Stimulated activated effector memory CD8-positive, alpha-beta T cell treated with anti-CD3 and anti-CD28 coated beads, Interleukin-12 subunit alpha, Interleukin-12 subunit beta, amount 100 ng/mL, for 72 hours (primary cell): ENCODE measurements at regions not wholly inside any gene's neighbourhood (a gene's known extent, or its start where the extent isn't known, plus 50 kb on each side); places are given as distances from the start of the nearest gene placed in this dataset.

Experiments
- ATAC-seq: fragments of 150-1000 bp; cut with Tn5 transposase; 2 replicates; pipeline ENCODE4 v1.10.0; 2021
- DNase-seq, 2 donors: peaks; one replicate each; pipeline ENCODE4 v3.0.0; 2021 to 2022; ENCODE audit warnings: low spot score in 2 of 2
- H3K27ac Mint-ChIP-seq: one replicate; pipeline ENCODE4 v1.8.0; 2022; ENCODE audit warnings: mild to moderate bottlenecking, mixed read lengths
- H3K36me3 Mint-ChIP-seq: one replicate; pipeline ENCODE4 v1.8.0; 2022; ENCODE audit warnings: mild to moderate bottlenecking, mixed read lengths
- H3K4me1 Mint-ChIP-seq: one replicate; pipeline ENCODE4 v1.8.0; 2022; ENCODE audit warnings: mixed read lengths
- H3K4me3 Mint-ChIP-seq: one replicate; pipeline ENCODE4 v1.8.0; 2022; ENCODE audit warnings: mild to moderate bottlenecking, mixed read lengths
- H3K9me3 Mint-ChIP-seq: one replicate; pipeline ENCODE4 v1.8.0; 2022; ENCODE audit warnings: mixed read lengths

- H3K27ac Mint-ChIP-seq = no peak overlapping the region
- no peaks in the 10 kb centered on the region for H3K36me3 Mint-ChIP-seq
- ATAC-seq (no peak), DNase-seq (no peak)
- H3K4me1 Mint-ChIP-seq = peaks cover 7% of the 10 kb centered on the region
- H3K4me3 Mint-ChIP-seq = no peak overlapping the region
- H3K9me3 Mint-ChIP-seq = no peaks in the 10 kb centered on the region
These were observed 173.6 kb downstream of the TTC8 start for GRCh38 chr14:88998027-88998426.

DNA sequence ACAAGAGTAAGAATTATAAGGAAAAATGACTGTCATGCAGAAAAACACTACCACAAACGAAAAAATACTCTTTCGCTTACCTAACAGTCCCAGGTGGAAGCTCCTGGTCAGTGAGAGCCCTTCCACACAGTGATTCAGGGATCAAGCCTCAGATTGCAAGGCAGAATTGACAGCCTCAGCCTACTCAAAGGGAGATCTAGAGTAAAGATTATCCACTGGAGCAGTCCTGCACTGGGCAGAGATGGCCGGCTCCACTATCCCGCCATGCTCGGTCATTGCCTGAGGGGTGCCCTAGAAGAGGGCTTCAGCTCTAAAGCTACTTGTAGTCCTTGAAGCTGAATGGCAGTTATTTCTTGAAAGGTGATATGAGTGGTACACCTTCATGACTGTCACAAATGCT is 174.7 kb downstream of the TTC8 start:
- no peak overlapping the region for H3K27ac Mint-ChIP-seq
- no peak for ATAC-seq
- DNase-seq = no peak

DNA sequence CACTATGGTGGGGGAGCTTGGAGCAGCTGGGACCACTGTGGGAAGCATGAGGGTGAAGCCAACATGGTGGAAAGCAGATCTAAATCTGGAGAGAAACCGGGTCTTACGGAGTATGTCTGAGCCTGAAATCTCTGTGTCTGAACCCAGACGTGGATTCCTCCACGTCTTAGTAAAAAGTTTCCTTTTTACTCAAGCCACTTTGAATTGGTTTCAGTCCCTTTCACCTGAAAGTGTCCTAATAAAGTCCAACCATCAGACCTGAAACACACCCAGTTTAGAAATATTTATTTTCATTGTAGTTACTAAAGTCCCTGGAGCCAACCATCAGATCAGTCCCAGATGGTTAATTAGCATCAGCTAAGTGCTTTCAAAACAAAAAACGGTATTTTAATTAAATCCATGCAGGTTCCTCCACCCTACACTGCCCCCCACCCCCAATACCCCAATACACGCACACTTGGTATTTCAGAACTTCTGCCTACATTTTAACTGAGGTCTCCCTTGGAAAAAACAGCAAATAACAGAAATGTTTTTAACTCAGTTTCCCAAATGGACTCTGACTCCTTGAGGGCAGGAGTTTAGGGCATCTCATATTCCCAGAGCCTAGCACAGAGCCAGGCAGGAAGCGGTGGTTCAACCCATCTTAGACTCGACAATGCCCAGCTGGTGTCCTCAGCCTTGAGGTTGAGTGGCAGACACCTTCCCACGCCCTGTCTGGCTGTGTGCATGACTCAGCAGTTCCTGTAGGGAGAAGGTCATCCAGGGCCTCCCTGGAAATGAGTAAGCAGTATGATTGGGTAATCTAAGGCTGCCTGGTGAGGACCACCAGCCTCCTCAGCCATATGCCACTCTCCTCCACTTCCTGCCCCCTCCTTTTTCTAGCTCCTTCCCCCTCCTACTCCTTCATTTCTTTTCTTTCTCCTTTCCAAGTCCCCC is 175.8 kb downstream of the TTC8 start:
- H3K36me3 Mint-ChIP-seq = no peaks in the 10 kb centered on the region
- DNase-seq (no peak), ATAC-seq (peak; percentile 93)
- H3K27ac Mint-ChIP-seq = no peak overlapping the region
- peaks cover 7% of the 10 kb centered on the region for H3K4me1 Mint-ChIP-seq
- H3K4me3 Mint-ChIP-seq = no peak overlapping the region
- H3K9me3 Mint-ChIP-seq = no peaks in the 10 kb centered on the region

More for the DNA sequence above, 174.7 kb downstream of the TTC8 start:
- H3K36me3 Mint-ChIP-seq = no peaks in the 10 kb centered on the region
- H3K4me1 Mint-ChIP-seq = peaks cover 7% of the 10 kb centered on the region
- H3K4me3 Mint-ChIP-seq = no peak overlapping the region
- H3K9me3 Mint-ChIP-seq = no peaks in the 10 kb centered on the region

- Mint-ChIP-seq H3K4me1 (peaks cover 7% of the 10 kb centered on the region), H3K27ac (no peak overlapping the region), H3K4me3 (no peak overlapping the region), H3K9me3 (no peaks in the 10 kb centered on the region), H3K36me3 (no peaks in the 10 kb centered on the region)
- no peak for ATAC-seq
- DNase-seq = no peak
These were observed 179.7 kb downstream of the TTC8 start for GRCh38 chr14:89004166-89004565.

DNA sequence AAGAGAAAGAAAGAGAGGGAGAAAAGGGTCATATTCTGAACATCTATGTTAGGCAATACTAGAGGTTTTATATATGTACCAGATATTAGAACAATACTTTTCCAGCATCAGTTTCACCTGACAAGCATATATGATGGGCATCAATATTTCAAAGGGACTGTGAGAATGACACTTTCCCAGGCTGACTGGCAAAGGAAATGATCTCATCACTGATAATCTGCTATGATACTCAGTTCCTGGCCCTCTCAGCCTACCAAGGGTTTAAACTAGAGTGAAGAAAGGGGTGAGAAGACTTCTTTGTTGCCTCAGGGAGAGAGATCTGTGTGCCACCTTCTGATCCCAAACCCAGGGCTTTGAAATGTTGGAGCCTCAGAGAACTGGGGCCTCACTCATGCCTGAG is 183.5 kb downstream of the TTC8 start:
- peak; percentile 59 for ATAC-seq

GRCh38 chr14:89011355-89012281 is 187.2 kb downstream of the TTC8 start:
- Mint-ChIP-seq H3K9me3 (no peaks in the 10 kb centered on the region), H3K4me3 (no peak overlapping the region), H3K27ac (no peak overlapping the region), H3K36me3 (no peaks in the 10 kb centered on the region), H3K4me1 (no peaks in the 10 kb centered on the region)
- DNase-seq (no peak), ATAC-seq (no peak)

More for the DNA sequence above, 183.5 kb downstream of the TTC8 start:
- no peaks in the 10 kb centered on the region for H3K4me1 Mint-ChIP-seq
- H3K9me3 Mint-ChIP-seq = no peaks in the 10 kb centered on the region
- H3K4me3 Mint-ChIP-seq = no peak overlapping the region
- H3K27ac Mint-ChIP-seq = no peak overlapping the region
- no peak for DNase-seq
- H3K36me3 Mint-ChIP-seq = no peaks in the 10 kb centered on the region

- Mint-ChIP-seq H3K9me3 (no peaks in the 10 kb centered on the region), H3K36me3 (no peaks in the 10 kb centered on the region), H3K4me1 (no peaks in the 10 kb centered on the region), H3K27ac (no peak overlapping the region), H3K4me3 (no peak overlapping the region)
- DNase-seq = no peak
- ATAC-seq = no peak
These were observed 188.0 kb downstream of the TTC8 start for GRCh38 chr14:89012282-89013097.

DNA sequence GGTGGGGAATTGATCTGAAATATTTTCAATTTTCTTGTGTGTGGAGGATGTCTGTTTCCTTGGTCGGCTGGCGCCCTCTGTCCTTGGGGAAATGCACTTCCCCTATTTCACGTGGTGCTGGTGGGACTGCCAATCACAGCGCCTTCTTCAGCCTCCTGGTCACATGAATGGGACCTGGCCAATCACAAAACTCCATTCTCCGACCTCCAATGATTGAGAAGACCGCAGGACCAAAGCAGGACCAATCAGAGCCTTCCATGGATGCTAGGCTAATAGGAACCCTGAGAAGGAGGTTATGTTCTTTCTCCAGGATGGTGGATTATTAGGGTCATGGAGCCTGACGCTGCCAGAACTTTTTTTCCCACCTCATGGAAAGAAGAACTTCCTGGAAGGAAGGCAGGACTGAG is 188.7 kb downstream of the TTC8 start:
- peak; percentile 37 for ATAC-seq
- no peak overlapping the region for H3K27ac Mint-ChIP-seq

GRCh38 chr14:89013698-89014568 is 189.5 kb downstream of the TTC8 start:
- ATAC-seq (no peak), DNase-seq (no peak)
- no peak overlapping the region for H3K27ac Mint-ChIP-seq
- H3K4me3 Mint-ChIP-seq = no peak overlapping the region
- no peaks in the 10 kb centered on the region for H3K9me3 Mint-ChIP-seq
- no peaks in the 10 kb centered on the region for H3K36me3 Mint-ChIP-seq
- no peaks in the 10 kb centered on the region for H3K4me1 Mint-ChIP-seq

More for the DNA sequence above, 188.7 kb downstream of the TTC8 start:
- Mint-ChIP-seq H3K4me1 (no peaks in the 10 kb centered on the region), H3K4me3 (no peak overlapping the region), H3K36me3 (no peaks in the 10 kb centered on the region), H3K9me3 (no peaks in the 10 kb centered on the region)
- no peak for DNase-seq

GRCh38 chr14:89014569-89014850 is 190.1 kb downstream of the TTC8 start:
- ATAC-seq = no peak
- H3K36me3 Mint-ChIP-seq = no peaks in the 10 kb centered on the region
- H3K4me1 Mint-ChIP-seq = no peaks in the 10 kb centered on the region
- H3K27ac Mint-ChIP-seq = no peak overlapping the region
- H3K9me3 Mint-ChIP-seq = no peaks in the 10 kb centered on the region
- DNase-seq = no peak
- H3K4me3 Mint-ChIP-seq = no peak overlapping the region

DNA sequence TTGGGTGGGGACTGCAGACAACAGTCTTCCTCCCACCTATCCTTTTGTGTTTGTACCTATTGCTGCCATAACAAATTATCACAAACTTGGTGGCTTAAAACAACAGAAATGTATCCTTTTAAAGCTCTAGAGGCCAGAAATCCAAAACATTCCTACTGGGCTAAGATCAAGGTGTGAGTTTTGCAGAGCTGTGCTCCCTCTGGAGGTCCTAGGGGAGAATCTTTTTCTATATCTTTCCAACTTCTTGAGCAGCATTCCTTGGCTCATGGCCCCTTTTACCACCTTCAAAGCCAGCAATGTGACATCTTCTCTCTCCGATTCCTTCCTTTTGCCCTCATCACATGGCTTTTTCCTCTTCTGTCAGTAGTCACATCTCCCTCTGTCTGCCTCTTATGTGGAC is 190.6 kb downstream of the TTC8 start:
- no peak for DNase-seq
- no peaks in the 10 kb centered on the region for H3K36me3 Mint-ChIP-seq
- H3K9me3 Mint-ChIP-seq = no peaks in the 10 kb centered on the region
- no peak overlapping the region for H3K27ac Mint-ChIP-seq
- no peak for ATAC-seq
- H3K4me3 Mint-ChIP-seq = no peak overlapping the region
- H3K4me1 Mint-ChIP-seq = no peaks in the 10 kb centered on the region

GRCh38 chr14:89017417-89017816 is 193.0 kb downstream of the TTC8 start:
- DNase-seq (no peak), ATAC-seq (no peak)
- H3K27ac Mint-ChIP-seq = no peak overlapping the region
- H3K36me3 Mint-ChIP-seq = no peaks in the 10 kb centered on the region
- no peaks in the 10 kb centered on the region for H3K4me1 Mint-ChIP-seq
- no peaks in the 10 kb centered on the region for H3K9me3 Mint-ChIP-seq
- H3K4me3 Mint-ChIP-seq = no peak overlapping the region

DNA sequence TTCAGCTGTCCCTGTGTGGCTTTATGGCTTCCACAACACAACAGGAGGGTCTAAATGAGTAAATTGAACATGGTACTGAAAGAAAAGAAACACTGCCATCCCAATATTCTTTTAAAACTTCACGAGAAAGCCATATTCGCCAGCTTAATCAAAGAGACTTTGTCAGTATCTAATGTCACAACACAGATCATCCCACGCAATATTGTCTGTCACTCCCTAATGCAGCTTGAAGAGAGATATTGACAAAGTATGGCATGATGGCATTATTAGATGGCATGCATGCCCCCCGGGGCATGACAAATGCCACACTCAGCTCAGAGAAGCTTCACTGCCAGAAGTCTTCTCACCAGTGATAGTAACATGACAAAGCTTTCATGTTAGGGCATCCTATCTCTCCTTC is 197.8 kb downstream of the TTC8 start:
- no peak for DNase-seq
- H3K4me3 Mint-ChIP-seq = no peak overlapping the region
- H3K4me1 Mint-ChIP-seq = no peaks in the 10 kb centered on the region
- no peak for ATAC-seq
- no peak overlapping the region for H3K27ac Mint-ChIP-seq
- H3K36me3 Mint-ChIP-seq = no peaks in the 10 kb centered on the region
- no peaks in the 10 kb centered on the region for H3K9me3 Mint-ChIP-seq

DNA sequence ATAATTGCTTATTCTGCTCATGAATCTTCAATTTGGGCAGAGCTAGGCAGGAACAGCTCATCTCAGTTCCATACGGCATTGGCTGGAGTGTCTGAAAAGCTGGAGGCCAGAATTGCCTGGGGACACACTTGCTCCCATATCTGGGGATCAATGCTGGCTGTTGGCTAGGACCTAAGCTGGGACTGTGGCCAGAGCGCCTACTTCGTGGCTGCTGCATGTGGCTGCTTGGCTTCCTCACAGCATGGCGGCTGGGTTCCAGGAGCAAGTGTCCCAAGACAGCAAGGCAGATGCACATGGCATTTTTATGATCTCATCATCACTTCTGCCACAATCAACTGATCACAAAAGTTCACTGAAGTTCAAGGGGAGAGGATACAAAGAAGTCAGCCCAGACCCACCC is 200.2 kb downstream of the TTC8 start:
- H3K4me3 Mint-ChIP-seq = no peak overlapping the region
- H3K9me3 Mint-ChIP-seq = no peaks in the 10 kb centered on the region
- H3K27ac Mint-ChIP-seq = no peak overlapping the region
- ATAC-seq (no peak), DNase-seq (peak in 1 of 2 donors; percentile 20)
- H3K4me1 Mint-ChIP-seq = no peaks in the 10 kb centered on the region
- no peaks in the 10 kb centered on the region for H3K36me3 Mint-ChIP-seq
